ENCODE measurements at regions not wholly inside any gene's neighbourhood (a gene's known extent, or its start where the extent isn't known, plus 50 kb on each side); places are given as distances from the start of the nearest gene placed in this dataset.

GRCh38 chr2:146992057-146992456 lies 852.8 kb upstream of the ACVR2A start:
- H3K4me1 ChIP-seq (ENCODE audit: control insufficient read depth, insufficient read depth, low read length): no peaks in the 10 kb centered on the region
- H3K9me3 ChIP-seq (ENCODE audit: control insufficient read depth, insufficient read depth, low read length): no peaks in the 10 kb centered on the region
- H3K36me3 ChIP-seq (ENCODE audit: control insufficient read depth, insufficient read depth, low read length): no peaks in the 10 kb centered on the region
- no peak overlapping the region for H3K4me3 ChIP-seq (ENCODE audit: low read depth, low read length)
- no peak overlapping the region for H3K27ac ChIP-seq (ENCODE audit: low read depth, low read length)
- no peaks in the 10 kb centered on the region for H3K27me3 ChIP-seq (ENCODE audit: control insufficient read depth, insufficient read depth, low read length)
- WGBS (ENCODE audit: insufficient coverage): no CpG with 5 or more reads among the region's 2 CpGs
- DNase-seq (ENCODE audit: low read depth in 4 of 6, low spot score in 6 of 6): no peak

DNA sequence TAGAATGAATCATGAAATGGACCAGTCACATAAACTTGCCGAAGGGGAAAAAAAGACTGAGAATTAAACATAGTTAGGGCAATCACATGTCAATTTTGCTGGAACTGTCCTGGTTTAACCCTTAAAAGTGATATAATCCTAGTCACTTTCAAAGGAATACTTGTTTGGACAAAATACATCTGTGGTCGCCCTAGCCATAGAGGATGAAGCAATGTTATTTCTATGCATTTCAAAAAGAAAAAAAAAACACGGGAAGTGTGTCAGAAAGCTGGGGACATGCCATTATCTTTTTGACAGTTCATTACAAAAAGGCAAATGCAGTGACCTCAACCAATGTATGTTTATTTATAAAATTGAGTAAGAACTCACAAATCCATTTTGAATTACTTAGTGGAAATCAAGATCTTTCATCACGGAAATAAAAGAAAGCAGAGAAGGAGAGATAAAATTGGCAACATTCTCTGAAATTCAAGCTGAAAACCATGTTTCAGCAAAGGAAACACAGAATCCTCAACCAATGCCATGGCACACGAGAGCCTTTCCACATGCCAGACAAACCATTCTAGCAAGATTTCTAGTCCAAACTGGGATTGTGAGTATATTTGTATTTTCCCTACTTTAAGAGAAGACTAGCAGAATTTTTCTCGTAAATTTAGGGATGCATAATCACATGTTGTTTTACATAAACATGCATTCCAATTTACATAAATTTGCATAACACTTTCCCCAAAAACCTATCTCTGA lies 854.3 kb upstream of the ACVR2A start:
- DNase-seq (ENCODE audit: low read depth in 4 of 6, low spot score in 6 of 6): peak in 1 of 6 donors; percentile 85
- Histone ChIP-seq H3K36me3 (ENCODE audit: control insufficient read depth, insufficient read depth, low read length) (no peaks in the 10 kb centered on the region), H3K27ac (ENCODE audit: low read depth, low read length) (no peak overlapping the region), H3K27me3 (ENCODE audit: control insufficient read depth, insufficient read depth, low read length) (no peaks in the 10 kb centered on the region), H3K9me3 (ENCODE audit: control insufficient read depth, insufficient read depth, low read length) (no peaks in the 10 kb centered on the region), H3K4me1 (ENCODE audit: control insufficient read depth, insufficient read depth, low read length) (no peaks in the 10 kb centered on the region), H3K4me3 (ENCODE audit: low read depth, low read length) (no peak overlapping the region)
- WGBS (ENCODE audit: insufficient coverage): 50% methylated on average over 1 of the region's 6 CpGs

DNA sequence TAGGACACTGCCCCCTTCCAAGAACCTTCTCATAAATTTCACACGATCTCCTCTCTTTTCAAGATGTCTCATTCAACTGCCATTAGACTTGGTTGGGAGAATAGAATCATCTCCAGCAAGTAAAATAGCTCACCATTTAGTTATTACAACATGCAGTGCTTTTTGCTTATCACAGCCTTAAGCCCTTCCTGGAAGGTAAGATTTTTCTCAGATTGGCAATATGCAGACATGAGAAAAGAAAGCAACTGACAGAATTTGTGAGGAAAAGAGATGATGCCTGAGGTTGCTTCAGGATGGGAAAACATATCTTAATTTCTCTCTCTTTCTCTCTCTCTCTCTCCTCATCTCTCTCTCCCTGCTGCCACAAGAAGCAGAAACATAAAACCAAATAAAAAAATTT lies 855.1 kb upstream of the ACVR2A start:
- Histone ChIP-seq H3K4me1 (ENCODE audit: control insufficient read depth, insufficient read depth, low read length) (no peaks in the 10 kb centered on the region), H3K9me3 (ENCODE audit: control insufficient read depth, insufficient read depth, low read length) (no peaks in the 10 kb centered on the region), H3K27me3 (ENCODE audit: control insufficient read depth, insufficient read depth, low read length) (no peaks in the 10 kb centered on the region), H3K27ac (ENCODE audit: low read depth, low read length) (no peak overlapping the region), H3K36me3 (ENCODE audit: control insufficient read depth, insufficient read depth, low read length) (no peaks in the 10 kb centered on the region), H3K4me3 (ENCODE audit: low read depth, low read length) (no peak overlapping the region)
- DNase-seq (ENCODE audit: low read depth in 4 of 6, low spot score in 6 of 6): peak in 1 of 6 donors; percentile 17
- no CpG with 5 or more reads among the region's 1 CpG for WGBS (ENCODE audit: insufficient coverage)

- no peak overlapping the region for H3K4me3 ChIP-seq (ENCODE audit: low read depth, low read length)
- H3K4me1 ChIP-seq (ENCODE audit: control insufficient read depth, insufficient read depth, low read length): no peaks in the 10 kb centered on the region
- H3K27ac ChIP-seq (ENCODE audit: low read depth, low read length): no peak overlapping the region
- no peak for DNase-seq (ENCODE audit: low read depth in 4 of 6, low spot score in 6 of 6)
- H3K9me3 ChIP-seq (ENCODE audit: control insufficient read depth, insufficient read depth, low read length): no peaks in the 10 kb centered on the region
- H3K27me3 ChIP-seq (ENCODE audit: control insufficient read depth, insufficient read depth, low read length): no peaks in the 10 kb centered on the region
- H3K36me3 ChIP-seq (ENCODE audit: control insufficient read depth, insufficient read depth, low read length): no peaks in the 10 kb centered on the region
- WGBS (ENCODE audit: insufficient coverage): no CpG with 5 or more reads among the region's 2 CpGs
Measured at GRCh38 chr2:146987996-146988395, 856.8 kb upstream of the ACVR2A start.

GRCh38 chr2:146986161-146986560 lies 858.7 kb upstream of the ACVR2A start:
- no peaks in the 10 kb centered on the region for H3K4me1 ChIP-seq (ENCODE audit: control insufficient read depth, insufficient read depth, low read length)
- peak in 1 of 6 donors; percentile 8 for DNase-seq (ENCODE audit: low read depth in 4 of 6, low spot score in 6 of 6)
- 26% methylated on average over 3 of the region's 4 CpGs for WGBS (ENCODE audit: insufficient coverage)
- H3K4me3 ChIP-seq (ENCODE audit: low read depth, low read length): no peak overlapping the region
- no peak overlapping the region for H3K27ac ChIP-seq (ENCODE audit: low read depth, low read length)
- H3K9me3 ChIP-seq (ENCODE audit: control insufficient read depth, insufficient read depth, low read length): no peaks in the 10 kb centered on the region
- no peaks in the 10 kb centered on the region for H3K36me3 ChIP-seq (ENCODE audit: control insufficient read depth, insufficient read depth, low read length)
- no peaks in the 10 kb centered on the region for H3K27me3 ChIP-seq (ENCODE audit: control insufficient read depth, insufficient read depth, low read length)

DNA sequence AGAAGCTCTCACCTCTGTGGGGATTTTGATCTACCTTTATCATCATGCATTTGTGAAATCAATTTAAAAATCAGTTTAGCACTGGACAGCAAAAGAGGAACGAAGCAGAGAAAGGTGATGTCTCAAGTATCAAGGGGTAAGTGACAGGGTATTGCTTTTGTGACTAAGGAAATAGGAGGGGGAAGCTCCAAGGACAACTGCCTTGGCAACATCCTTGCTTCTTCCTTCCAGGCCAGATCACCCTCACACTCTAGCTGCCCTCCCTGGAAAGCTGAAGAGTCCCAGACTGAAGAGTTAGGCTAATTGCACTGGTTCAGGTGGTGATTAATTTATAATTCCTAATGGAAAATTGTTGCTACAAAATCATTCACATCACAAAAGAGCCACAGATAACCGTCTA lies 859.1 kb upstream of the ACVR2A start:
- no peak overlapping the region for H3K4me3 ChIP-seq (ENCODE audit: low read depth, low read length)
- no peaks in the 10 kb centered on the region for H3K9me3 ChIP-seq (ENCODE audit: control insufficient read depth, insufficient read depth, low read length)
- H3K27me3 ChIP-seq (ENCODE audit: control insufficient read depth, insufficient read depth, low read length): no peaks in the 10 kb centered on the region
- H3K36me3 ChIP-seq (ENCODE audit: control insufficient read depth, insufficient read depth, low read length): no peaks in the 10 kb centered on the region
- peak in 1 of 6 donors; percentile 14 for DNase-seq (ENCODE audit: low read depth in 4 of 6, low spot score in 6 of 6)
- H3K4me1 ChIP-seq (ENCODE audit: control insufficient read depth, insufficient read depth, low read length): no peaks in the 10 kb centered on the region
- no peak overlapping the region for H3K27ac ChIP-seq (ENCODE audit: low read depth, low read length)
- 50% methylated on average over 1 of the region's 2 CpGs for WGBS (ENCODE audit: insufficient coverage)

DNA sequence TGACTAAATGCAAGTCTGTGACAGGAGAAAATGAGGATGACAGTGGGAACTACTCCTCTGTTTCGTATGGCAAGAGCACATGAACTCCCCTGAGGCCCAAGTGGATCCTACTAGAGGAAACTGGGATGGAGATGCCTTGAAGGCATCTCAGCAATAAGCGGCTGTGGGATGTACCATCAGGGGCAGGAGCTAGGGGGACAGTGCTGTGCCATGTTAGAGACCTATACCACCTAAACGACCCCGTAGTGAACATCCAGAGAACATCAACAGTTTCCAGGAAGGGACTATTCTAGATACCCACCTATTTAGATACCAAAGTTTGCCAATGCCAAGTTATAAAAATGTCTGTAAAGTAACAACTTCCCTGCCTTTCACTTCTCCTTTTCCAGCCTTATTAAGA lies 860.8 kb upstream of the ACVR2A start:
- Histone ChIP-seq H3K4me1 (ENCODE audit: control insufficient read depth, insufficient read depth, low read length) (no peaks in the 10 kb centered on the region), H3K27me3 (ENCODE audit: control insufficient read depth, insufficient read depth, low read length) (no peaks in the 10 kb centered on the region), H3K4me3 (ENCODE audit: low read depth, low read length) (no peak overlapping the region), H3K36me3 (ENCODE audit: control insufficient read depth, insufficient read depth, low read length) (no peaks in the 10 kb centered on the region), H3K27ac (ENCODE audit: low read depth, low read length) (no peak overlapping the region), H3K9me3 (ENCODE audit: control insufficient read depth, insufficient read depth, low read length) (no peaks in the 10 kb centered on the region)
- WGBS (ENCODE audit: insufficient coverage): 80% methylated on average over 1 of the region's 4 CpGs
- DNase-seq (ENCODE audit: low read depth in 4 of 6, low spot score in 6 of 6): no peak

DNA sequence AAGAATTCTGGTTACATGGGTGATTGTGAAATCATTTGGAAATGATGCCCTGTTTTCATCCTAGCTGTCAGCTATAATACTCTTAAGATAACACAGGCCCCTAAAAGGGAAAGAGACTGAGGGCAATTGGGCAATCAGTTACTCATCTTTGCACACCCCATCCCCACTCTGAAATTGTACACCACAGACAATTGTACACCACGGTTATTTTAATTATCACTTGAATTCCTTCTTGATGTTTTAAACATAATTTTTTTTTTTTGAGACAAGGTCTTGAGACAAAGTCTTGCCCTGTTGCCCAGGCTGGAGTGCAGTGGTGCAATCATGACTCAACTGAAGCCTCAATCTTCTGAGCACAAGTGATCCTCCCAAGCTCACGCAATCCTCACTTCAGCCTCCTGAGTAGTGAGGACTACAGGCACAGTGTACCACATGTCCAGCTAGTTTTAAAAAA lies 862.4 kb upstream of the ACVR2A start:
- DNase-seq (ENCODE audit: low read depth in 4 of 6, low spot score in 6 of 6): no peak
- no peaks in the 10 kb centered on the region for H3K27me3 ChIP-seq (ENCODE audit: control insufficient read depth, insufficient read depth, low read length)
- no peaks in the 10 kb centered on the region for H3K9me3 ChIP-seq (ENCODE audit: control insufficient read depth, insufficient read depth, low read length)
- no peaks in the 10 kb centered on the region for H3K36me3 ChIP-seq (ENCODE audit: control insufficient read depth, insufficient read depth, low read length)
- H3K4me1 ChIP-seq (ENCODE audit: control insufficient read depth, insufficient read depth, low read length): no peaks in the 10 kb centered on the region
- no peak overlapping the region for H3K4me3 ChIP-seq (ENCODE audit: low read depth, low read length)
- WGBS (ENCODE audit: insufficient coverage): no CpG with 5 or more reads among the region's 2 CpGs
- no peak overlapping the region for H3K27ac ChIP-seq (ENCODE audit: low read depth, low read length)

GRCh38 chr2:146981921-146982320 lies 862.9 kb upstream of the ACVR2A start:
- Histone ChIP-seq H3K4me1 (ENCODE audit: control insufficient read depth, insufficient read depth, low read length) (no peaks in the 10 kb centered on the region), H3K27me3 (ENCODE audit: control insufficient read depth, insufficient read depth, low read length) (no peaks in the 10 kb centered on the region), H3K36me3 (ENCODE audit: control insufficient read depth, insufficient read depth, low read length) (no peaks in the 10 kb centered on the region), H3K27ac (ENCODE audit: low read depth, low read length) (no peak overlapping the region), H3K4me3 (ENCODE audit: low read depth, low read length) (no peak overlapping the region), H3K9me3 (ENCODE audit: control insufficient read depth, insufficient read depth, low read length) (no peaks in the 10 kb centered on the region)
- DNase-seq (ENCODE audit: low read depth in 4 of 6, low spot score in 6 of 6): no peak

DNA sequence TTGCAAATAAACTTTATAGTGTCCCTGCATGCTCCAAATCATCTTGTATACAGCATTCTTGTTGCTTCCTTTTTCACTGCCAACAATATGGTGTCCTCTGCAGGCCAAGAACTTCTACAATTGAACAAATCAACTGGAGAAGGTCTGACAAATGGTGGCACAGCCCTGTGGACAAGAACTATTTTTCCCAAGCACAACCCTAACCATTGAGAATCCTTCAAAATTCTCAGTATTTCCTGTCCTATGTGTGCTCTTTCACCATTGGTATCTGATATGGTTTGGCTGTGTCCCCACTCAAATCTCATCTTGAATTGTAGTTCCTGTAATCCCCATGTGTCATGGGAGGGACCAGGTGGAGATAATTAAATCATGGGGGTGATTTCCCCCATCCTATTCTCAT lies 865.1 kb upstream of the ACVR2A start:
- no peak for DNase-seq (ENCODE audit: low read depth in 4 of 6, low spot score in 6 of 6)
- Histone ChIP-seq H3K4me3 (ENCODE audit: low read depth, low read length) (no peak overlapping the region), H3K27ac (ENCODE audit: low read depth, low read length) (no peak overlapping the region), H3K27me3 (ENCODE audit: control insufficient read depth, insufficient read depth, low read length) (no peaks in the 10 kb centered on the region), H3K36me3 (ENCODE audit: control insufficient read depth, insufficient read depth, low read length) (no peaks in the 10 kb centered on the region), H3K4me1 (ENCODE audit: control insufficient read depth, insufficient read depth, low read length) (no peaks in the 10 kb centered on the region), H3K9me3 (ENCODE audit: control insufficient read depth, insufficient read depth, low read length) (no peaks in the 10 kb centered on the region)
